Stimulated activated CD8-positive, alpha-beta memory T cell treated with anti-CD3 and anti-CD28 coated beads, Interleukin-15, amount 100 ng/mL, for 48 hours (primary cell): ENCODE measurements at regions not wholly inside any gene's neighbourhood (a gene's known extent, or its start where the extent isn't known, plus 50 kb on each side); places are given as distances from the start of the nearest gene placed in this dataset.

Source experiments
- DNase-seq, 2 donors: peaks; one replicate each; pipeline ENCODE4 v3.0.0-alpha.2; 2020; ENCODE audit warnings: low read depth in 2 of 2

DNA sequence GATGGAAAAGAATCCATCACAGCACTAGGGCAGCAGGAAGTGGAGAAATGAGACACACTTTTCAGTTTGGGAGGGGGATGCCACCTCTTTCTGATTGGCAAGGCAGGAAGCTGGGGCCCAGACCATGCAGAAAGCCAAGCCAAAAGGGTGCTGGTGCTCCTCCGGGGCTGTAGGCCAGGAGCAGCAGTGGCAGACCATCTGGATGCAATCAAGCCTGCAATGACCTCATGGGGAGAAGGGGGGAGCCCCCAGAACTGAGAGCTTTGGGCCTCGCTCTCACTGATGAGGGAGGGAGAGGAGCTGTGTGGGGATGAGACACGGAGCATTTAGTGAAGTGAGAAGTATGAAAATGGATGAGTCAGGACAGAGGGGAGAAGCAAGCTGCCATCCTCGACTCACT, 141.3 kb upstream of the NALF2 start:
- DNase-seq: no peak

GRCh38 chrX:69362354-69362753, 141.8 kb upstream of the NALF2 start:
- DNase-seq: no peak

DNA sequence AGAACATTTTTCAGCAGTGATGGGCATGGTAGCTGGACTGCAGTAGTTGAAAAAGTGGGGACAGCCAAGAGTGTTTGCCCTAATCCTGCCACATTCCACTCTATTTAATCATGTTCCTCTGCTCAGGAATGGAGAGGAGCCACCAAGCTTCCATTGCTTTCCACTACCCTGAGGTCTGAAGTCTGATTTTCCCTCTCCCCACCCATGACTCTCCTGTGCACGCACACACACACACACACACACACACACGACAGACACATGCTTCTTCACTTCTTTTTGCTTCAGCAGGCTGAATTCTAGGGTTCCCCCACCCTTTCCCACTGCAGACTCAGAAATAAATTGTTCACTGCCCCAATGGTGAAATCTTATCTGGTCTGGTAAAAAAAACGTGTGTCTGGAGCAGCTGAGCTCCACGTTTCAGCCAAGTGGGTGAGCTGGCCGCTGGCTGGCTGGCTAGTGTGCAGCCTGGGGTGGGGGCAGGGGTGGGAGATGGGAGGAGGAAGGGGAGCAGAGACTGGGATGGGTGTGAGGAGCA, 142.7 kb upstream of the NALF2 start:
- no peak for DNase-seq

DNA sequence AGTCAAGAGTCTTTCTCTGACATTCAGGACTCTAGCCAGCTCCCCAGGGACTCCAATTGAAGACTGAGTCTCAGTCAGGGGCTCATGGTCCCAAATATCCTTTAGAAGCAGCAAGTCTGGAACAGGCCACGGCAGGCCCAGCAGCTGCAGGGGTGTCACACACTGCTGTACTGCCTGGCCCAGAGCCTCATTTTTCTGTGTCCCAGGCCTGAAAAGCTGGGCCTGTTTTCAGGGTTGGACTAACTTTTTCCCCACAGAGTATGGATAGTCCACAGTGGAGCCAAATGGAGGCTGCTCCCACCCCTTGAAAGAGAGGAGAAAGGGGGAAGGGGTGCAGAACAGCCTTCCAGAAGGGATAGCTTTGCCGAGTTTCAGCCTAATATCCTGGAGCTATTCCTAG, 146.8 kb upstream of the NALF2 start:
- DNase-seq: no peak

- no peak for DNase-seq
Measured at GRCh38 chrX:69324851-69325250, 159.6 kb upstream of the PJA1 start.

DNA sequence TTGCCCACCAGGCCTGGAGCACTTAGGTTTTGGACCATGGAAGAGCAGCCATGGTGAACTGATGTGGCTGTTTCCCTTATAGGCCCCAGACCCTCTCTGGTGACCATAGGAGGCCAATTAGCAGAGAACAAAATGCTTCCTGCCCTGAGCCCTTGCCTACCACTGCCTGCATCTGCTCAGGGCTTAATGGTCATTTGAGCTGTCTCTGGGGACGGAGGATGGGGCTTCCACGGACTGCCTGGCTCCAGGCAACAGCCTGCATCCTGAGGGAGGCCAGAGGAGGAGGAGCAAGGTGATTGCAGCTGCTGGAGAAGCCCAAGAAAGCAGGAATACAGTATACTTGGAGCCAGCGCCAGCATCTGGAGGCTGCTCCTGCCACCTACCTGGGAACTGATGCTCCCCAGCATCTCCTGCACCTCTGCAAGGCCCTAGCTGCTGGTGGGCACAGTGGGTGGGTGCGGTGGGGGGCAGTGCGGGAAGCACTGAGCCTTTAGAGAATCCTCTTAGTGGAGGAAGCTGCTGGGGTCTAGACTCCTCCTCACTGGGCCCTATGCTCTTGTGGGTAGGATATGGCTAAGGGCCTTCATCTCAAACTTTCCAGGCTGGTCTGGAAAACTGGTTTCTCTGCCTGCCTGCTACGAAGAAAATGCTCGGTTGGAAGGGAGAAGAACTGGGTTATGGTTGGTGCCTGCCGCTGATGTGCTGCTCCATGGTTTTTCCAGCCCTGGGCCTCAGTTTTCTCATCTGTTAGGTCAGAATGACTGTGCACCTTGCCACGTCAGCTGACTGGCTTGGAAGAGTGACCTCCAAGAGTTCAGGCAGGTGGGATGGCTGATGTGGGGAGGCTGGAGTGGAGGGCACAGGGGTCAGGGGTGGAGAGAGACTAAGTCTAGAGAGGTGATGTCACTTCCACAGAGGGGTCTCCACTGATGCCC, 158.8 kb upstream of the PJA1 start:
- DNase-seq: no peak

DNA sequence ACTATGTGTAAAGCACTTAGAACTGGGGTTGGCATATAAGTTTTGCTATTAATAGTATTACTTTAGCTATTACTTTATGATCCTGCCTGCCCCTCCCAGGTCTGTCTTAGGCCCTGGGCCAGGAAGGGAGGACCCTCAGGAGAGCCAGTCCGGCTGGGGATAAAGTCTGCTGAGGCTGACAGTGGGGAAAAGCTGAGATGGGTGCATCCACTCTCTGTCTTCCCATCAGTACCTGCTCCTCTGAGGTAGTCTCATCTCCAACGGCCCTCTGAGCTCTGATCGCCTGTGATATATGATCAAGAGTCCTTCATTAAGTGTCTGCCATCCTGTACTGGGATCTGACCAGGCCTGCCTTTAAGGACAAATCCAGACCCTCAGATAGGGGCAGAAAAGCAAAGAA, 156.5 kb upstream of the PJA1 start:
- no peak for DNase-seq

GRCh38 chrX:69321006-69321655, 155.9 kb upstream of the PJA1 start:
- no peak for DNase-seq

- no peak for DNase-seq
Measured at GRCh38 chrX:69320116-69320515, 154.9 kb upstream of the PJA1 start.

- no peak for DNase-seq
Measured at GRCh38 chrX:69319376-69319775, 154.1 kb upstream of the PJA1 start.

DNA sequence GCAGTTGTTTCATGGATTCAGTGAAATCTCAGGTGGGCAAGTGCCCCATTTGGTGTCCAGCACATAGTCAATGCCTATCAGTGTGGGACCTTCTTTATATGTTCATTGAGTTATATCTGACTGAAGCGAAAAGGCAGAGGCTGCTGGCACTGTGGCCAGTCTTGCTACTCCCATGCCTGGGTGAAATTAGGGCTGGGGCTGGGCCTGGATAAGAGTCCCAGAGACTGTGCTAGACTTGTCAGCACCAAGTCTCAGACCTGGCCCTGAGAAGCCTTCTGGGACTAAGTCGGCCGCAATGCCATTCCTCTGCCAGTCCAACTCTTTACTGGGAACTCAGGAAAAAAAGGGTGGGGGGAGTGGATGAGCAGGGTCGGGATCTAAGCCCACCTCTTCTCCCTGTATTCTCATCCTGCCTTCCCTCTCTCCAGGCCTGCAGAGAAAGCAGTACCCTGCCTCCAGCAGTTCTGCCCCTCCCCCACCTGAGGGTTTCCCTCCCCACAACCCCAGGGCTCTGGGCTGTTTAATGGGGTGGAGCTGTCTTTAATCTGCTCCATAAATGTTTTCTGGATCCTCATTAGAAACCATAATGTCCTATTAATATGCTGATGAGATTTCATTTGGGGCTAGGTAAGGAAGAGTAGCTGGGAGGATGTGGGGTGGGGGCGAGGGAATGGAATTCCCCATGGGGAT, 153.5 kb upstream of the PJA1 start:
- no peak for DNase-seq

DNA sequence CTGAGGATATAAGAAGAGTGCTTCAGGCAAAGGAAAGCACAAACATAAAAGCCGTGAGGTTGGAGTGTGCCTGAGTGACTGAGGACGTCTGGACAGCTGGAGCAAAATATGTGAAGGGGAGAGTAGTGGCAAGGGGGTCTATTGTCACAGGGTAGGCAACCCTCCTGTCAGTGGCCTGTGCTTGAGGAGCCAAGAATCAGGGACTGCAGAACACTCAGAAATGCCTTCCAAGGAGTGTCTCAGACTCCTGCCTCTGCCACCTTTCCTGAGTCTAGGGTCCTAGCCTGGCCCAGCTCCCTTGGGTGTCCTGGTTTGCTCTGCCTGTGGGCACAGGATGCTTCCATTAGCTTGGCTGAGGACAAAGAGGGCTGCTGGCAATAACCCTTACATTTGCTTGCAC, 152.5 kb upstream of the PJA1 start:
- no peak for DNase-seq

GRCh38 chrX:69314436-69315348, 149.4 kb upstream of the PJA1 start:
- no peak for DNase-seq

GRCh38 chrX:69313617-69314290, 148.5 kb upstream of the PJA1 start:
- no peak for DNase-seq

- no peak for DNase-seq
Measured at GRCh38 chrX:69311936-69312670, 146.8 kb upstream of the PJA1 start.

- no peak for DNase-seq
Measured at GRCh38 chrX:69309074-69309792, 144.0 kb upstream of the PJA1 start.

DNA sequence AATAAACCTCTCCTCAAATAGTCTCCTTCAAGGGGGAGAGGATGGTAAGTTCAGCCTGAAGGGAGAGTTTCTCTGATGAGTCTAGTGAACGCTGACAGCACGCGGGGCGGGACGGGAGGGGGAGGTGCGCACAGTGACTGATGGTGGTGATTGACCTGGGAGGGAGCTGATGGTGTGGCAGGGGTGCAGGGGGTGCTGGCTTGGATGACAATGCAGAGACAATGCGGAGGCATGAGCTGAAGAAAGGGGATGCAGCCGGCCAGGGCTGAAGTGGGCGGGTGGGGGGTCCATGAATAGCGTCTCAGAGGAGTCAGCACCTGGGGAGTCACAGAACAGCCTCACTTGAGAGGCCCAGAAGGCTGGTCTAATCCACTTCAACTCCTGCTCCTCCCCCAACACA, 142.5 kb upstream of the PJA1 start:
- DNase-seq: no peak

DNA sequence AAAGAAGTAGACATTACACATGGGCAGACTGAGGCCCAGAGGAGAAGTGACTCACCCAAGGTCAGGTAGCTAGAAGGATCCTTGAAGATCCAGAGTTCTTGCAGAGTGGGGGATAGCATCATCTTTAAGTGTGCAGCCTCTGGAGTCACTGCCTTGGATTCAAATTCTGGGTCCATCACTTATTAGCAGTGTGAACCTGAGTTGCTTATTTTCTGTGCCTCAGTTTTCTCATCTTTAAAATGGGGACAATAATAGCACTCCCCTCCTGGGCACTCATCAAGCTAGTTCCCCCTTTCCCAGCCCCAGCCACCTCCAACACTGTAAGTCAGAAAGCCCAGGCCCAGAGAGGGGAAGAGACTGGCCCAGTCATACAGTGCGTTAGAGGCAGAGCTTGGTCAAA, 141.8 kb upstream of the PJA1 start:
- no peak for DNase-seq

GRCh38 chrX:69306063-69306404, 140.8 kb upstream of the PJA1 start:
- no peak for DNase-seq
